ENCODE measurements at regions not wholly inside any gene's neighbourhood (a gene's known extent, or its start where the extent isn't known, plus 50 kb on each side); places are given as distances from the start of the nearest gene placed in this dataset.

DNA sequence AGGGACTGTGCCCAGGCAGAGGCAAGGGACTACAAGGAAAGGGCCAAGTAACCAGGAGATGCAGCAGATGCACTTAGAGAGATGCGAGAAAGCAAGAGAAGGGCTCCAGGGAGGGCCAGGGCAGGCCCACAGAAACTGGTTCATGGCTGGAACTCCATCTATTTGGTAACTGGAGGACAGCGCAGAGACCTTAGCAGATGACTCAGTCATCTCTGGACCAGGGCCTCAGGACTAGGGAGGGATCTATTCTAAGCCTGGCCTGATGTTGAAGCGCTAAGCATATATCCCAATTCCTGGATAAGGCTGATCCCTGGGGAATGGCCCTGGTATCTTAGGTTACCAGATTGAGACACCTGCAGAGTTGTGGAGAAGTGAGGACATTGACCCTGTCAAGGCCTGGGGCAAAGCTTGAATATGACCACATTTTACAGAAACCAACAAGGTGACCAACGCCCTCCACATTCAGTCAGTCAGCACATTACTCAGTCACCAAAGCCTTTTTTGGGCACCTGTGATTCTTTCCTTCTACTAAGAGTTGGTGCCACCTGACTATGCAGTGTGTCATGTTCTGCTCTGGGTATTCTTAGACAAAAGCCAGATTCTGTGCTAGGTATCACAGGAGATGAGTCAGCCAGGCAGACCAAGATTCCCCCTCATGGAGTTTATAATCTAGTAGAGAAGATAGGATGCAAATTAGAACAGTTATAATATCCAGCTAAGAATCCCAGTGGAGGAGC lies 68.4 kb upstream of the SLCO3A1 start:
- Mint-ChIP-seq H3K4me3 (ENCODE audit: low read depth, unreplicated experiment) (no peak overlapping the region), H3K27ac (ENCODE audit: unreplicated experiment) (no peak overlapping the region), H3K27me3 (ENCODE audit: unreplicated experiment) (peaks cover 34% of the 10 kb centered on the region), H3K9me3 (ENCODE audit: low read depth, unreplicated experiment) (no peaks in the 10 kb centered on the region), H3K4me1 (ENCODE audit: low read depth, unreplicated experiment) (no peaks in the 10 kb centered on the region), H3K36me3 (ENCODE audit: insufficient read depth, unreplicated experiment) (no peaks in the 10 kb centered on the region)
- TF ChIP-seq, protein P1, sequence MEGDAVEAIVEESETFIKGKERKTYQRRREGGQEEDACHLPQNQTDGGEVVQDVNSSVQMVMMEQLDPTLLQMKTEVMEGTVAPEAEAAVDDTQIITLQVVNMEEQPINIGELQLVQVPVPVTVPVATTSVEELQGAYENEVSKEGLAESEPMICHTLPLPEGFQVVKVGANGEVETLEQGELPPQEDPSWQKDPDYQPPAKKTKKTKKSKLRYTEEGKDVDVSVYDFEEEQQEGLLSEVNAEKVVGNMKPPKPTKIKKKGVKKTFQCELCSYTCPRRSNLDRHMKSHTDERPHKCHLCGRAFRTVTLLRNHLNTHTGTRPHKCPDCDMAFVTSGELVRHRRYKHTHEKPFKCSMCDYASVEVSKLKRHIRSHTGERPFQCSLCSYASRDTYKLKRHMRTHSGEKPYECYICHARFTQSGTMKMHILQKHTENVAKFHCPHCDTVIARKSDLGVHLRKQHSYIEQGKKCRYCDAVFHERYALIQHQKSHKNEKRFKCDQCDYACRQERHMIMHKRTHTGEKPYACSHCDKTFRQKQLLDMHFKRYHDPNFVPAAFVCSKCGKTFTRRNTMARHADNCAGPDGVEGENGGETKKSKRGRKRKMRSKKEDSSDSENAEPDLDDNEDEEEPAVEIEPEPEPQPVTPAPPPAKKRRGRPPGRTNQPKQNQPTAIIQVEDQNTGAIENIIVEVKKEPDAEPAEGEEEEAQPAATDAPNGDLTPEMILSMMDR (IDR thresholded peaks at IDR 0.05; ENCODE audit: unreplicated experiment), result no peak
- intact Hi-C loops (cut with micrococcal nuclease; ENCODE audit: unreplicated experiment), result no loop called here
- no peak for DNase-seq
- CTCF ChIA-PET, result no interaction called here
- no TSS peak for BruUV-seq (replicated peaks)

- CTCF ChIA-PET, result no interaction called here
- intact Hi-C loops (cut with micrococcal nuclease; ENCODE audit: unreplicated experiment), result no loop called here
- Mint-ChIP-seq H3K4me1 (ENCODE audit: low read depth, unreplicated experiment) (no peaks in the 10 kb centered on the region), H3K27ac (ENCODE audit: unreplicated experiment) (no peak overlapping the region), H3K9me3 (ENCODE audit: low read depth, unreplicated experiment) (no peaks in the 10 kb centered on the region), H3K4me3 (ENCODE audit: low read depth, unreplicated experiment) (no peak overlapping the region), H3K36me3 (ENCODE audit: insufficient read depth, unreplicated experiment) (no peaks in the 10 kb centered on the region), H3K27me3 (ENCODE audit: unreplicated experiment) (peaks cover 22% of the 10 kb centered on the region)
- no TSS peak for BruUV-seq (replicated peaks)
- TF ChIP-seq, protein P1 (IDR thresholded peaks at IDR 0.05; ENCODE audit: unreplicated experiment), result no peak
- no peak for DNase-seq
Observed at GRCh38 chr15:91787198-91787597, 66.3 kb upstream of the SLCO3A1 start.

DNA sequence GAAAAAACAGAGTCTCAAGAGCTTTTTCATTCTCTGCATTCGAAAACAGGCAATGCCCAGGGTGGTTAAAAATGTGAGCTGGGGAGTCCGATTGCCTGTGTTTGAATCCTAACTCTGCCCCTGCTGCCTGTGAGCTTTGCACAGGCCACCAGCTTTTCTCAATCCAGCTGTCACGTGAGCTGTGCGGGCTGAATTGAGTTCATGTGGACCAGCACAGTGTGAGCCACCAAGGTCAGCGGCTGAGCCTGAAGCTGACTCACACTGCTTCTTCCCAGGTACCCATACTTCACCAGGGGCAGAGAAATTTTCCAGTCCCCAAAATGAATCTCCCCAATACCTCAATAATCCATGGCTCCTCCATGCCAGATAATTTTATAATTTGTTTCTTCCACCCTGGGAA lies 64.4 kb upstream of the SLCO3A1 start:
- no peak overlapping the region for H3K4me3 Mint-ChIP-seq (ENCODE audit: low read depth, unreplicated experiment)
- intact Hi-C loops (cut with micrococcal nuclease; ENCODE audit: unreplicated experiment), result no loop called here
- CTCF ChIA-PET, result no interaction called here
- H3K27me3 Mint-ChIP-seq (ENCODE audit: unreplicated experiment), result peaks cover 34% of the 10 kb centered on the region
- TF ChIP-seq, protein P1 (IDR thresholded peaks at IDR 0.05; ENCODE audit: unreplicated experiment), result no peak
- peaks cover 5% of the 10 kb centered on the region for H3K9me3 Mint-ChIP-seq (ENCODE audit: low read depth, unreplicated experiment)
- H3K36me3 Mint-ChIP-seq (ENCODE audit: insufficient read depth, unreplicated experiment), result no peaks in the 10 kb centered on the region
- no TSS peak for BruUV-seq (replicated peaks)
- H3K27ac Mint-ChIP-seq (ENCODE audit: unreplicated experiment), result no peak overlapping the region
- no peaks in the 10 kb centered on the region for H3K4me1 Mint-ChIP-seq (ENCODE audit: low read depth, unreplicated experiment)
- DNase-seq, result no peak

GRCh38 chr15:91790836-91791235 lies 62.7 kb upstream of the SLCO3A1 start:
- no peak for DNase-seq
- TF ChIP-seq, protein P1 (IDR thresholded peaks at IDR 0.05; ENCODE audit: unreplicated experiment), result no peak
- Mint-ChIP-seq H3K4me3 (ENCODE audit: low read depth, unreplicated experiment) (no peak overlapping the region), H3K27ac (ENCODE audit: unreplicated experiment) (no peak overlapping the region), H3K27me3 (ENCODE audit: unreplicated experiment) (peaks cover 25% of the 10 kb centered on the region), H3K36me3 (ENCODE audit: insufficient read depth, unreplicated experiment) (no peaks in the 10 kb centered on the region), H3K4me1 (ENCODE audit: low read depth, unreplicated experiment) (no peaks in the 10 kb centered on the region), H3K9me3 (ENCODE audit: low read depth, unreplicated experiment) (peaks cover 5% of the 10 kb centered on the region)
- CTCF ChIA-PET, result no interaction called here
- intact Hi-C loops (cut with micrococcal nuclease; ENCODE audit: unreplicated experiment), result no loop called here
- no TSS peak for BruUV-seq (replicated peaks)

Data from Calu3 (cell line).